ENCODE measurements at regions not wholly inside any gene's neighbourhood (a gene's known extent, or its start where the extent isn't known, plus 50 kb on each side); places are given as distances from the start of the nearest gene placed in this dataset.
"Not testable (repeated sequence)": the region's sequence is repeated elsewhere in the genome, so short reads cannot be mapped to it uniquely, and the experiment has no call there.

DNA sequence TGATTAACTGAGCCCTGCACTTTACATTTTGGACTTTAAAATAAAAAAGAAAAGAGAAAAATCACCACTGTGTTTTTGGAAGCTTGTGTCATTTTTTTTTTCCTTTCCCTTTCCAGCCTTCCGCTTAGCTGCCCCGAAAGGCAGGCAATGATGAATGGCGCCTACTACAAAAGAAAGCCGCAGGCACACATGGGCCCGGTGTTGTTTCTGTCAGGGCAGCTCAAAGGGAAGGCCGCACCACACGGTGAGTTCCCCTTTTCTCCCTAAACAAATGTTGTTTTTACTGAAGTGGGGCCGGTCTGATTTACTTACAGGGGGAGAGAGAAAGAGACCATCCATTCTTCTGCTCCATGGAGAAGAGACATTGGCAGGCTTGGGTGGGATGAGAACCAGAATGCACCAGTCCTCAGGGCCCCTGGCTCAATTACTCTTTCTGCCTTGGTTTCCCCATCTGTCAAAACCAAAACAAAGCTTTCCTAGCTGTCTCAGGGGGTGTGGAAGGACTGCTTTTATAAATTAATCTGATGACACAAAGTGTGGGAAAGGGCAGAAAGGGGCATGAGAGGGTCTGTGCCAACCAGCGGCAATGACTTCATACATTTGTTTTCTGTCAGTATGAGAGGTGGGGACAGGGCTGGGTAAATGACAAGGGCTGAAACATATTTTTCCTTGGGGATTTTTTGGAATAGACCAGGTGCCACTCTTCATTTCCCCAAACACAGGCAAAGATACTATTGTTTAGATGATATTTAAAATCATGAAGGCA is 91.4 kb upstream of the PLXNA2 start:
- Mint-ChIP-seq H3K4me1 (no peaks in the 10 kb centered on the region), H3K36me3 (no peaks in the 10 kb centered on the region), H3K4me3 (no peak overlapping the region), H3K9me3 (no peaks in the 10 kb centered on the region), H3K27ac (no peak overlapping the region)
- ATAC-seq (no peak), DNase-seq (ENCODE audit: low spot score in 2 of 2) (no peak)

DNA sequence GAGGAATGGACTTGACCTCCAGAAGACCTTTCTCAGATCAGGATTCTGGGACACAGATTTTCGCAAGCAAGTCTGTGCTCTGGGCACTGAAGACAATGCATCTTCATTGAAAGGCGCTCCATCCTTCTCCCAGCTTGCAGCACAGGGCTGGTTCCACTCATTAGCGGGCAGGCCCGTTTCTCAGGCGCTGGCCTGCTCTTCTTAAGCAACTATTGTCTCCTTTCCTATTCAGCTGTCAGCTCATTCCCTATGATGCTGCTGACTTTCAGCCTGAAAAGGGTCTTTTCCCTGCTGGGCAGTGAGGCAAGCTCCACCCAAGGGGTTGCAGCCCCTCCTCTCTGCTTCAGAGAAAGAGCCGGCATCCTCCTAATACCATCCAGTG is 91.9 kb upstream of the PLXNA2 start:
- Mint-ChIP-seq H3K27ac (no peak overlapping the region), H3K36me3 (no peaks in the 10 kb centered on the region), H3K4me3 (no peak overlapping the region), H3K4me1 (no peaks in the 10 kb centered on the region), H3K9me3 (no peaks in the 10 kb centered on the region)
- no peak for DNase-seq (ENCODE audit: low spot score in 2 of 2)
- ATAC-seq = no peak

DNA sequence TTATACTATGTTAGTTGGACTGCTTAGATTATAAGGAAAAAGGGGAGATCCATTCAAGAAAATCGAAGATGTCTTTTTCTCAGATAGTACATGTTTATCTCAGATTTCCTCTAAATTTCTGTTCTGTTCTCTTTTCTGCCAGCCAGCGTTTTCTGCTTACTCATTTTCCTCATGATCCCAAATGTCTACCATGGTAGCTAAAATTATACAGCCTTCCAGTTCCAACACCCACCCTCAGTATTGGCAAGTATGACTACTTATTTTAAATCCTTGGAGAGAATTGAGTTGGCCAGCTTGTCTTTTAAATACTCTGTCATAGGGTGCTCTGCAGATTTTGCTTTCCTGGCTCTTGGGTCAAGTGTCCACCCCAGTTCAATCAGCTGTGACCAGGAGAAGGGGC is 95.7 kb upstream of the PLXNA2 start:
- Mint-ChIP-seq H3K27ac (no peak overlapping the region), H3K36me3 (no peaks in the 10 kb centered on the region), H3K4me3 (no peak overlapping the region), H3K4me1 (no peaks in the 10 kb centered on the region), H3K9me3 (no peaks in the 10 kb centered on the region)
- no peak for ATAC-seq
- no peak for DNase-seq (ENCODE audit: low spot score in 2 of 2)

DNA sequence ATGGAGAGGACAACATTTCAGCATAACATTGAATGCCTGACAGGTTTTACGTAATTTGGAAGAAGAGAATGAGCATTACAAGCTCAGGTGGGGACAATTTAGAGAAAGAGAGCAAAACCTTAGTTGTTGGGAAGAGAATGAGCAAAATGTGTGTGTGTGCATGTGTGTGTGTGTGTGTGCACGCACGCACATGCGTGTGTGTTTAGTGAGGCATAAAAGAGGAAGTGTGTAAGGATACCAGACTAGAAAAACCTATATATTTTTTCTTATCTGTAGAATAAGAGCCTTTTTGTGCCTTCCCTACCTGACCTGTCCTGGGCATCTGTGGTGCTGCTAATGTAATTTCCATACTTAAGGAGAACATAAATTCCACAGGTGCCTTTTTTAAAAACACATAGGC is 99.0 kb upstream of the PLXNA2 start:
- Mint-ChIP-seq H3K4me3 (no peak overlapping the region), H3K36me3 (no peaks in the 10 kb centered on the region), H3K9me3 (no peaks in the 10 kb centered on the region), H3K27ac (no peak overlapping the region), H3K4me1 (no peaks in the 10 kb centered on the region)
- no peak for DNase-seq (ENCODE audit: low spot score in 2 of 2)
- no peak for ATAC-seq

DNA sequence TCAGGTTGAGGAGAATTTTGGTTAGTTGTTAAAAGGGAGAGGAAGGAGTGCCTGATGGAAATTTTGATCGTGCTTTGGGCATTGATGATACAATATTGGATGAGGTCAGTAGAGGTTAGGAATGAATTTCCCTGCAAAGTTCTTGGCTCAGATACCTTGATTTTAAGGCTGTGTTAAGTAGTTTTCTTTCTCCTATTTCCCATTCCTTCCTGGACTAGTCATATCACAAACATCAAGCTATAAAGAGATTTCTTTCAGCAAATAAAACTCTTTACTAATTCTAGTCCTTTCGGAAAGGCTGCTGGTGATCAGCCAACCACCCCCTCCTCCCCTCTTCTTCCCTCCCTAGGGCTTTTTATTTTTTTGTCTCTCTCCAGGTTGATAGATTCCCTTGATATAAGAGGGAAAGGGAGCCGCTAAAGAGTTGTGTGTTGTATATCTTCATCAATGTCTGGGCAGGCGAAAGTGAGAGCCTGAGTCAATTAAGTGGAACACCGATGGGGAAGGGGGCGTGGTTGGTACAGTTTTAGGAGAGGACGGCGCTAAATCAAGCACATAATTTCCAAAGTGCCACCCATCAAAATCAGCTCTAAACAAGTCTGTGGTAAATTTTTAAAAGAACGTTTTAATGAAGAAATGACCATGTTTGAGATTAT is 100.1 kb upstream of the PLXNA2 start:
- DNase-seq (ENCODE audit: low spot score in 2 of 2) (no peak), ATAC-seq (no peak)
- Mint-ChIP-seq H3K36me3 (no peaks in the 10 kb centered on the region), H3K27ac (no peak overlapping the region), H3K4me1 (no peaks in the 10 kb centered on the region), H3K4me3 (no peak overlapping the region), H3K9me3 (no peaks in the 10 kb centered on the region)

DNA sequence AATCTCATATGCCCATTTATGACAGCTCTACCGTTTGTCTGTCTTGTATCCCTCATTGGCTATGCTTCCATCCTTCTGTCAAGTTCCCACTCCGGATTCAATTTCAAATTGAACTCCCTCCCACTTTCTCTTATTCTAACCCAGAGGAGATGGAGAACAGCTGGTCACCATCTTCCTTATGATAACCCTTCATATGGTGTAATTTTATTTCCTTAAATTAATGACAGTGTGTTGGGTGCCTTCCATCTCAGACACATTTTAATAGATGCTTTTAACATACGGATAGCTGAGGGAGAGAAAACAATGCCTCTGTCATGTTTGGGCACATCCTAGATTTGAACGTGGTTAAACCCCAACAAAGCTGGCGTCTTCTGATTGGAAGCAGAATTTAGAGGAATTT is 103.0 kb upstream of the PLXNA2 start:
- Mint-ChIP-seq H3K4me3 (no peak overlapping the region), H3K9me3 (no peaks in the 10 kb centered on the region), H3K4me1 (no peaks in the 10 kb centered on the region), H3K36me3 (no peaks in the 10 kb centered on the region), H3K27ac (no peak overlapping the region)
- ATAC-seq (no peak), DNase-seq (ENCODE audit: low spot score in 2 of 2) (no peak)

DNA sequence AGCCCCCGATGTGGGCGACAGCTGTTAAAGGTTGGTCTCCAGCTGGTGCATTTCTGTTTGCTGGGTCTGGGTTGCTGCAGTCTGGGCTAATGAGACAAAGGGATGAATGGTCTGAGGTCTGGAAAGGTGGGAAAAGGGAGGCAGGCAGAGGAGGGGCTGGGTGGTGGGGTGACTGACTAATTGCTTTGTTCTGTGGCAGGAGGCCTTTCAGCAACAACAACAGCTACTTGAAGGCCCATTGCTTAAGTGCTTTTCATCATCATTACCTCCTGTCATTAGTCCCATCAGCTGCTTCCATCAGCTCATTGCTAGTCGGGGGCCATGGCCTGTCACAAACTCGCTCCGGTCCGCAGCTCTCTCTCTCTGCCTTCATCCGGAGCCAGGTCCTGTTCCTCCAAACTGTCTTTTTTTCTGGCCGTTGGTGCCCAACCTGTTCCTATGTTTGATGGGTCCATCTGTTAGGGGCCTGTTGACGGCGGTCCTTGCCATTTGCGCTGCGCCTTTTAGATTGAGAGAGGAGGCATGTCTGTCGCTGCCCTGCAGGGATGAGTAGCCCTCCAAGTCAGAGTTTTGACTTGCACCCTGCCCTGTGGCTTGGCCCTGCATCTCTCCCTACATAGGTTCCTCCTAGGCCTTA is 105.6 kb upstream of the PLXNA2 start:
- no peaks in the 10 kb centered on the region for H3K36me3 Mint-ChIP-seq
- no peak overlapping the region for H3K27ac Mint-ChIP-seq
- peaks cover 4% of the 10 kb centered on the region for H3K9me3 Mint-ChIP-seq
- DNase-seq (ENCODE audit: low spot score in 2 of 2) = no peak
- no peak for ATAC-seq
- H3K4me3 Mint-ChIP-seq = no peak overlapping the region
- H3K4me1 Mint-ChIP-seq = no peaks in the 10 kb centered on the region

DNA sequence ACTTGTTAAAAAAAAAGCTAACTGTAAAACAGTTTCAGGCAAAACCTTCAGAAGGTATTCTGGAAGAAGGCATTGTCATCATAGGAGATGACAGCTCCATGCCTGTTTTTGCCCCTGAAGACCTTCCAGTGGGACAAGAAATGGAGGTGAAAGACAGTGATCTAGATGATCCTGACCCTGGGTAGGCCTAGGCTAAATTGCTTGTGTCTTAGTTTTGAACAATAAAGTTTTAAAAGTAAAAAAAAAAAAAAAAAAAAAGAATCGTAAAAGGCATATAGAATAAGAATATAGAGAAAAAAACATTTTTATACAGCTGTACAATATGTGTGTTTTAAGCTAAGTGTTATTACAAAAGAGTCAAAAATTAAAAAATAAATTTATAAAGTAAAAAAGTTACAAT is 106.6 kb upstream of the PLXNA2 start:
- Mint-ChIP-seq H3K27ac (no peak overlapping the region), H3K4me3 (no peak overlapping the region), H3K9me3 (peaks cover 4% of the 10 kb centered on the region), H3K36me3 (no peaks in the 10 kb centered on the region), H3K4me1 (no peaks in the 10 kb centered on the region)
- ATAC-seq (no peak), DNase-seq (ENCODE audit: low spot score in 2 of 2) (no peak)

DNA sequence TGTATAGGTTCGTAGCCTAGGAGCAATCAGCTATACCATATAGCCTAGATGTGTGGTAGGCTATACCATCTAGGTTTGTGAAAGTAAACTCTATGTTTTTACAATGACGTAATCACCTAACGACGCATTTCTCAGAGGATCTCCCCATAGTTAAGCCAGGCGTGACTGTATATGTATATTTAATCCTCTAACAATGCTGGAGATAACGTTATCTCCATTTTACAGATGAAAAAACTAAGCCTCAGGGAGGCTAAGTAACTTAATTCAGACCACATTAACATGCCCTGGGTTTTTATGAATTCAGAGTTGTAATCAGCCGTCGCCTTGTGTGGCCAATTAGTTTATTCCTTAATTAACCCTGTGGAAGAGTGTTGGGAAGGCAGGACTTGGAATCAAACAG is 107.7 kb upstream of the PLXNA2 start:
- H3K9me3 Mint-ChIP-seq = peaks cover 4% of the 10 kb centered on the region
- H3K27ac Mint-ChIP-seq = no peak overlapping the region
- no peaks in the 10 kb centered on the region for H3K4me1 Mint-ChIP-seq
- no peak overlapping the region for H3K4me3 Mint-ChIP-seq
- DNase-seq (ENCODE audit: low spot score in 2 of 2) (no peak), ATAC-seq (no peak)
- H3K36me3 Mint-ChIP-seq = no peaks in the 10 kb centered on the region

DNA sequence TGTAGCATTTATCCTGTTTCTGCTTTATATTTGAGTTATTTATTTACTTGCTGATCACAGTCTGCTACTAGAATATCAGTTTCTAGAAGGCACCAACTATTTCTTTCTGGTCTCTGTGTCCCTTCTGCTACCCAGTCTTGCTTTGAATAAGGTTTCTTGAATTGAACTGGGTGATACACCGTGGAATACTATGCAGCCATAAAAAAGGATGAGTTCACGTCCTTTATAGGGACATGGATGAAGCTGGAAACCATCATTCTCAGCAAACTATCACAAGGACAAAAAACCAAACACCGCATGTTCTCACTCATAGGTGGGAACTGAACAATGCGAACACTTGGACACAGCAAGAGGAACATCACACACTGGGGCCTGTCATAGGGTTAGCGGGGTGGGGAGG is 109.6 kb upstream of the PLXNA2 start:
- not testable (repeated sequence) for DNase-seq (ENCODE audit: low spot score in 2 of 2)

DNA sequence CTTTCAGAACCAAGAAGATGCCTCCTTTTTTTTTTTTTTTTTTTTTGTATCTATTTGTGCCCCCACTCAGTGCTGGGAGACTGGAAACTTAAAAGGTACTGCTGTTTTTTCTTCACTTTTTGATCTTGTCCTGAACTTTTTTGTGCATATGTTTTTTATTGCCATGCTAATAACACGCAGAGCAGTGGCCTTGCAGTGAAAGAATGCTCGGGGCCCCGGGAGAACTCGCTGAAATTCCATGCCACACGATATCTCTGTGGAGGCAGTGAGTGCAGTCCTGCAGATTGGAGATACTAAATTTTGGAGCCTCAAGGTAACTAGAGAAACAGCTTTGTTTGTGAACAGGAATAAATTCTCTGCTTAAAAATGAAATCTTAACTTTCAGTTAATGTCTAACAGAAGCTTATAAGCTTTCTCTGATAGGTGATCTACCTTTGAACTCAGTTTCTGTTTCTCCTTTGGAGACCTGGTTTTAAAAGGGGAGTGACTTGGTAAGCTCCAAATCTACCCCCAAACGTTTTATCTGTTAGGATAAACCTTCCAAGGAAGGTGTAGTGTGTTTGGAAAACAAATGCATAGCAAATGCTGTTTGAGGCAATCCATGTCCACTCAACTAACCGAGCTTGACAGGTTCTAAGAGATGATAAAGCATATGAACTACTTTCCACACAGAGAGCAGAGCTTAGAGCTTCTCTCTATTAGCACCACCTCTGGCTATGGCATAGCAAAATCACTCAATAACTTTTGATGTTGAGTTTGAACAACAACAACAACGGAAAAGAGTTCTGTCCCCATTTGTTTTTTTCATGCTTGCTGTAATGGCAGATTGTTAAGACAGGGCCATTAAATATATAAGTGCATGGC is 113.7 kb upstream of the PLXNA2 start:
- ATAC-seq (no peak), DNase-seq (ENCODE audit: low spot score in 2 of 2) (no peak)
- Mint-ChIP-seq H3K36me3 (no peaks in the 10 kb centered on the region), H3K9me3 (peaks cover 4% of the 10 kb centered on the region), H3K4me1 (no peaks in the 10 kb centered on the region), H3K27ac (no peak overlapping the region), H3K4me3 (no peak overlapping the region)

More for the DNA sequence above, 109.6 kb upstream of the PLXNA2 start:
- not testable (repeated sequence) for ATAC-seq, H3K36me3 Mint-ChIP-seq, H3K4me3 Mint-ChIP-seq, H3K9me3 Mint-ChIP-seq, H3K27ac Mint-ChIP-seq, H3K4me1 Mint-ChIP-seq

DNA sequence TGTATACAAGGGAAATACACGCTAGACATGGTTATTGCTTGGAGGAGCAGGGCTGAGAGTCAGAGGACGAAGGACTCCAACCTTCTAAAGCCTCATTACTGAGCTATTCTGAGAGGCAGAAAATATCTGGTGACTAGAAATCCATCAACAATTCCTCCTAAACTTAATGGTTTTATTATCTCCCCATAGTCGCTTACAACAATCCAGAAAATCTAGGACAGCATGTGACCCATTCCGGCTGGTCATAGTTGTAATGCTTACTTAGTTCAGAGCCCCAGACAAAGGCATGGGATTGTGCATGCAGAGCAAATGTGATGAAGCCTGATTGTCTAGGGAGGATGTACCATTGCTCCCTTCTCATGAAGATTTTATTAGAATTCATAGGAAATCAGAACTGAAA is 114.5 kb upstream of the PLXNA2 start:
- H3K9me3 Mint-ChIP-seq = peaks cover 3% of the 10 kb centered on the region
- no peak overlapping the region for H3K27ac Mint-ChIP-seq
- no peaks in the 10 kb centered on the region for H3K4me1 Mint-ChIP-seq
- no peaks in the 10 kb centered on the region for H3K36me3 Mint-ChIP-seq
- DNase-seq (ENCODE audit: low spot score in 2 of 2) (no peak), ATAC-seq (no peak)
- no peak overlapping the region for H3K4me3 Mint-ChIP-seq

DNA sequence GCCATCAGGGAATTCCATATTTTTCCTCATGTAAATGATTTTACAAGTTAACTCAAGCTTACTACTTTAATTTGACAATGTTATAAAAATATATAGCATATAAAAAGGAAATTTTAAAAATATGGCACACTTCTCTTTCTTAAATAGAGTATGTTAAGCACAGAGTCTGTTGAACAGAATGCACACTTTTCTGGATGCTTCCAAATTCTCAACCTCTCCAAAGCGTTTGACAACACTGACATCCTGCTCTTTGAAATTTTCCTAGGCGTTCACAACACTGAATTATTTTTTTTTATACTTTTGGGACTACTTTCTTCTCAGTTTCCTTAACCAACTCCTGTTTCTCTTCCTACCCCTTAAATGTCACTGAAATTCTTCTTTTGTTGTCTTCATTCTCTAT is 117.8 kb upstream of the PLXNA2 start:
- Mint-ChIP-seq H3K36me3 (no peaks in the 10 kb centered on the region), H3K27ac (no peak overlapping the region), H3K4me1 (no peaks in the 10 kb centered on the region), H3K9me3 (no peaks in the 10 kb centered on the region), H3K4me3 (no peak overlapping the region)
- ATAC-seq = no peak
- no peak for DNase-seq (ENCODE audit: low spot score in 2 of 2)

DNA sequence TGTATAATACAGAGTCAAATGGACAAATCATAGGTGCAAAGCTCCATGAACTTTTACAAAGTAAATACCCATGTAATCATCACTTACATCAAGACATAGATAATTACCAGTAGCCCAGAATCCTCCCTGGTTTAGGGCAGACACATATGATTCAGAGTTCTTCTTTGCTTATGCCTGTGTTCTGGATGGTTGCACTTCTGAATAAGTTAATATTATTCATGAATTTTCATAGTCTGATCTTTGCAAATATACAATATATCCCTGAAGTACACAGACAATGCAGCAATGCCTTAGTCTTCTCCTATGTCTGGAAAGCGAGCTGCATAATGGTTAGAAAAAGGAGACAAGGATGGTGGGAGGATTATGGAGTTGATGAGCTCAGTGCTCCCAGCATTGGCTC is 122.4 kb upstream of the PLXNA2 start:
- Mint-ChIP-seq H3K36me3 (no peaks in the 10 kb centered on the region), H3K9me3 (no peaks in the 10 kb centered on the region), H3K4me1 (no peaks in the 10 kb centered on the region), H3K4me3 (no peak overlapping the region), H3K27ac (no peak overlapping the region)
- ATAC-seq = no peak
- no peak for DNase-seq (ENCODE audit: low spot score in 2 of 2)

DNA sequence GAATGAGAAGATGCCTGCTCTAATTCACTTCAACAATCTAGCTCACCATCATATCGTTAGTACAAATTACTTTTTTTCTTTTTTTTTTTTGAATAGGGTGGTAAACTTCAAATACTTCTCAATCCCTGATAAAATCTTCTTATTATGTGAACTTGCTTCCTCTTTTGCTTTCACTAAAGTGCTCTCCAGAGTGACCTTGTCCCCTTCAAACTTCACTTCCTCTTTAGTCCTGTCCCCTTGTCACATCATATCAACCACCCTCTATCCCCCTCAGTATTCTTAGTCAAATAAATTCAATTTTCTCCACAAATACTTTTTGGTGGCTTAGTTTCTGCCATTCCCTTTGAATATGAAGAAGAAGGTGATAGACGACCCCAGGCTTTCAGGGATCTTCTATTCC is 124.9 kb upstream of the PLXNA2 start:
- Mint-ChIP-seq H3K27ac (no peak overlapping the region), H3K4me3 (no peak overlapping the region), H3K4me1 (no peaks in the 10 kb centered on the region), H3K36me3 (no peaks in the 10 kb centered on the region), H3K9me3 (no peaks in the 10 kb centered on the region)
- no peak for DNase-seq (ENCODE audit: low spot score in 2 of 2)
- no peak for ATAC-seq
